H9 (cell line): ENCODE measurements at regions not wholly inside any gene's neighbourhood (a gene's known extent, or its start where the extent isn't known, plus 50 kb on each side); places are given as distances from the start of the nearest gene placed in this dataset.

Experiments used
- DNase-seq: peaks from one replicate; pipeline ENCODE4 v3.0.0-alpha.2; 2017
- H2AFZ ChIP-seq: one replicate; pipeline ENCODE4 v1.6.1; 2013; ENCODE audit warnings: mild to moderate bottlenecking, low read length, control low read depth, moderate library complexity
- H2AK5ac ChIP-seq: 2 replicates; pipeline ENCODE4 v1.6.1; 2013; ENCODE audit warnings: low read length, control low read depth, mixed read lengths; ENCODE audit not compliant: insufficient read length
- H2BK120ac ChIP-seq: one replicate; pipeline ENCODE4 v1.6.1; 2013; ENCODE audit warnings: low read depth, mild to moderate bottlenecking, low read length, control low read depth, inconsistent platforms; ENCODE audit not compliant: poor library complexity, severe bottlenecking
- H2BK12ac ChIP-seq: 2 replicates; pipeline ENCODE4 v1.6.1; 2013; ENCODE audit warnings: low read length, control low read depth, mixed read lengths, low read depth; ENCODE audit not compliant: insufficient read length
- H2BK15ac ChIP-seq: 2 replicates; pipeline ENCODE4 v1.6.1; 2013; ENCODE audit warnings: low read depth, low read length, control low read depth
- H2BK20ac ChIP-seq: one replicate; pipeline ENCODE4 v1.6.1; 2013; ENCODE audit warnings: low read depth, mild to moderate bottlenecking, low read length, control low read depth, inconsistent platforms; ENCODE audit not compliant: poor library complexity, severe bottlenecking
- H2BK5ac ChIP-seq: 2 replicates; pipeline ENCODE4 v1.6.1; 2013; ENCODE audit warnings: low read length, control low read depth, mixed read lengths; ENCODE audit not compliant: insufficient read length
- H3K14ac ChIP-seq: 2 replicates; pipeline ENCODE4 v1.6.1; 2013; ENCODE audit warnings: low read length, control low read depth; ENCODE audit not compliant: insufficient read depth
- H3K18ac ChIP-seq: 2 replicates; pipeline ENCODE4 v1.6.1; 2013; ENCODE audit warnings: low read depth, mild to moderate bottlenecking, mixed read lengths, low read length, control low read depth; ENCODE audit not compliant: insufficient read length
- H3K23ac ChIP-seq: 2 replicates; pipeline ENCODE4 v1.6.1; 2013; ENCODE audit warnings: low read length, control low read depth, mixed read lengths, low read depth; ENCODE audit not compliant: insufficient read length
- H3K23me2 ChIP-seq: 2 replicates; pipeline ENCODE4 v1.6.1; 2013; ENCODE audit warnings: low read depth, mild to moderate bottlenecking, mixed read lengths, low read length, control low read depth; ENCODE audit not compliant: insufficient read length, poor library complexity, severe bottlenecking
- H3K27ac ChIP-seq: 2 replicates; pipeline ENCODE4 v1.5.1; 2013; ENCODE audit warnings: low read length, control low read depth, mixed read lengths, low read depth; ENCODE audit not compliant: insufficient read length
- H3K27me3 ChIP-seq: 2 replicates; pipeline ENCODE4 v1.6.1; 2013; ENCODE audit warnings: low read length, control low read depth, inconsistent platforms; ENCODE audit not compliant: insufficient read depth
- H3K4ac ChIP-seq: 2 replicates; pipeline ENCODE4 v1.6.1; 2013; ENCODE audit warnings: low read depth, mild to moderate bottlenecking, control low read depth, inconsistent platforms, low read length, moderate library complexity
- H3K4me1 ChIP-seq: 2 replicates; pipeline ENCODE4 v1.6.1; 2013; ENCODE audit warnings: low read length, control low read depth, inconsistent platforms; ENCODE audit not compliant: insufficient read depth
- H3K4me2 ChIP-seq: 2 replicates; pipeline ENCODE4 v1.6.1; 2013; ENCODE audit warnings: low read length, control low read depth, mixed read lengths; ENCODE audit not compliant: insufficient read length, insufficient read depth
- H3K56ac ChIP-seq: 2 replicates; pipeline ENCODE4 v1.6.1; 2013; ENCODE audit warnings: low read depth, mild to moderate bottlenecking, mixed read lengths, low read length, control low read depth; ENCODE audit not compliant: insufficient read length
- H3K79me1 ChIP-seq: 2 replicates; pipeline ENCODE4 v1.6.1; 2013; ENCODE audit warnings: low read depth, mild to moderate bottlenecking, moderate library complexity, low read length, control low read depth, inconsistent platforms; ENCODE audit not compliant: insufficient read depth, poor library complexity, severe bottlenecking
- H3K79me2 ChIP-seq: 2 replicates; pipeline ENCODE4 v1.6.1; 2013; ENCODE audit warnings: low read length, control low read depth, inconsistent platforms; ENCODE audit not compliant: insufficient read depth
- H3K9ac ChIP-seq: 2 replicates; pipeline ENCODE4 v1.6.1; 2013; ENCODE audit warnings: low read length, control low read depth, mixed read lengths; ENCODE audit not compliant: insufficient read length; ENCODE audit errors: extremely low read depth
- H3K9me3 ChIP-seq: one replicate; pipeline ENCODE4 v1.6.1; 2013; ENCODE audit warnings: low read depth, low read length, inconsistent platforms; ENCODE audit not compliant: control insufficient read depth
- H3T11ph ChIP-seq: one replicate; pipeline ENCODE4 v1.6.1; 2013; ENCODE audit warnings: mild to moderate bottlenecking, low read length, control low read depth, inconsistent platforms
- H4K20me1 ChIP-seq: one replicate; pipeline ENCODE4 v1.6.1; 2013; ENCODE audit not compliant: control insufficient read depth, insufficient read length, insufficient read depth
- H4K5ac ChIP-seq: 2 replicates; pipeline ENCODE4 v1.6.1; 2013; ENCODE audit warnings: low read depth, mild to moderate bottlenecking, mixed read lengths, low read length, control low read depth; ENCODE audit not compliant: insufficient read length
- H4K8ac ChIP-seq: replicated peaks from 2 replicates; pipeline ENCODE4 v1.6.1; 2013; ENCODE audit warnings: low read length, control low read depth, mixed read lengths, low read depth; ENCODE audit not compliant: insufficient read length
- H4K91ac ChIP-seq: 2 replicates; pipeline ENCODE4 v1.6.1; 2013; ENCODE audit warnings: low read depth, mild to moderate bottlenecking, moderate library complexity, mixed read lengths, low read length, control low read depth; ENCODE audit not compliant: insufficient read length
- H3K27ac Mint-ChIP-seq, 3 experiments: 2 replicates in 2 of 3; 3 replicates in 1 of 3; pipeline ENCODE4 v1.8.0; 2020 to 2021; ENCODE audit warnings: mixed read lengths in 3 of 3, mild to moderate bottlenecking in 1 of 3, moderate library complexity in 1 of 3
- H3K27me3 Mint-ChIP-seq: 2 replicates; pipeline ENCODE4 v1.8.0; 2021; ENCODE audit warnings: low read depth, mild to moderate bottlenecking, moderate library complexity, mixed read lengths
- H3K36me3 Mint-ChIP-seq, 3 experiments: 2 replicates in 2 of 3; 3 replicates in 1 of 3; pipeline ENCODE4 v1.8.0; 2020 to 2021; ENCODE audit warnings: low read depth in 3 of 3, mixed read lengths in 3 of 3; ENCODE audit not compliant: insufficient read depth in 1 of 3
- H3K4me1 Mint-ChIP-seq, 2 experiments: 2 replicates each; pipeline ENCODE4 v1.8.0; 2020; ENCODE audit warnings: mixed read lengths in 2 of 2
- H3K4me3 Mint-ChIP-seq, 2 experiments: 2 replicates in 1 of 2; 3 replicates in 1 of 2; pipeline ENCODE4 v1.8.0; 2020 to 2021; ENCODE audit warnings: mild to moderate bottlenecking in 2 of 2, mixed read lengths in 2 of 2, moderate library complexity in 1 of 2
- H3K9me3 Mint-ChIP-seq, 2 experiments: 2 replicates in 1 of 2; 3 replicates in 1 of 2; pipeline ENCODE4 v1.8.0; 2020; ENCODE audit warnings: mild to moderate bottlenecking in 2 of 2, mixed read lengths in 2 of 2, moderate library complexity in 1 of 2
- WGBS: extraction: QIAGEN DNeasy Blood & Tissue Kit; methylation state at CpG from one replicate; pipeline ENCODE4 v1.1.7; 2013; ENCODE audit warnings: missing lambda C conversion rate, low lambda C conversion rate, mixed read lengths; ENCODE audit not compliant: insufficient read length; ENCODE audit errors: extremely low coverage; 5-methylcytosine and 5-hydroxymethylcytosine counted together
- TF ChIP-seq, protein P1 (sequence below): fragments of 200-600 bp; sonication (generic); conservative IDR thresholded peaks from 3 replicates; pipeline ENCODE4 v1.8.0; 2021; ENCODE audit warnings: antibody characterized with exemption, mild to moderate bottlenecking

DNA sequence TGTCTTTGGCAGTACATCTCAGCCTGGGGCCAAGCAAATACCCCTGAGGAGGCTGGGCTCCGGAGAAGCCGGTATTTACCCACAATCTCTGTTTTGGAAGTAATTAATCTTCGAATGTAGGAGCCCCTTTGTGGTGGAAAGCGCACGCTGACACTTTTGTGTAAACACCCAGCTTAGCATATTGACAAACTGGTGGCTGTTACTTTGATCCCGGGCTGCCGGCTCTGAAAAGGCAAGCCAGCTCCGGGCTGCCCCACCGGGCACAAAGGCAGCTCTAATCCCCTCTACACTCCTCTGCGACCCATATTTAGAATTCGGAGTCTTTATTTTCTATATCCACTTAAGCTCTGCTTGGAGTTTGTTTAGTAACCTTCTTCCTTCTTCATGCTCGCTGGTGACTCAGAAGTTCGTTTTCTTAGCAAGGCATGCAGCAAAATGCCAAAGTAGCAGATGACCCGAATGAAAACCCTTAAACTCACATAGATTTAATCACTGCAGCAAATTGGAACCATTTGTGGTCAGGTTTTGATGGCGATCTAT lies 144.0 kb upstream of the IRX3 start:
- H2BK12ac ChIP-seq, result no peak overlapping the region
- WGBS, result no CpG with 5 or more reads among the region's 15 CpGs
- no peak overlapping the region for H3T11ph ChIP-seq
- H3K9ac ChIP-seq, result no peak overlapping the region
- peaks cover 0 to 9% (median 4%) of the 10 kb centered on the region in 3 experiments; a peak in 4 of 7 replicates for H3K36me3 Mint-ChIP-seq
- H3K79me2 ChIP-seq, result no peaks in the 10 kb centered on the region
- peaks cover 14 to 15% of the 10 kb centered on the region in 2 experiments for H3K4me1 Mint-ChIP-seq
- H2BK20ac ChIP-seq, result no peak overlapping the region
- no peak overlapping the region for H3K4ac ChIP-seq
- peaks cover 89% of the 10 kb centered on the region for H3K27me3 Mint-ChIP-seq
- no peak overlapping the region for H2AFZ ChIP-seq
- no peak overlapping the region for H3K56ac ChIP-seq
- H4K91ac ChIP-seq, result no peak overlapping the region
- H2BK120ac ChIP-seq, result no peak overlapping the region
- no peaks in the 10 kb centered on the region for H3K79me1 ChIP-seq
- H4K5ac ChIP-seq, result no peak overlapping the region
- no peaks in the 10 kb centered on the region for H3K4me1 ChIP-seq
- H3K14ac ChIP-seq, result no peak overlapping the region
- H3K18ac ChIP-seq, result no peak overlapping the region
- no peaks in the 10 kb centered on the region for H3K27me3 ChIP-seq
- H4K20me1 ChIP-seq, result no peaks in the 10 kb centered on the region
- TF ChIP-seq, protein P1, sequence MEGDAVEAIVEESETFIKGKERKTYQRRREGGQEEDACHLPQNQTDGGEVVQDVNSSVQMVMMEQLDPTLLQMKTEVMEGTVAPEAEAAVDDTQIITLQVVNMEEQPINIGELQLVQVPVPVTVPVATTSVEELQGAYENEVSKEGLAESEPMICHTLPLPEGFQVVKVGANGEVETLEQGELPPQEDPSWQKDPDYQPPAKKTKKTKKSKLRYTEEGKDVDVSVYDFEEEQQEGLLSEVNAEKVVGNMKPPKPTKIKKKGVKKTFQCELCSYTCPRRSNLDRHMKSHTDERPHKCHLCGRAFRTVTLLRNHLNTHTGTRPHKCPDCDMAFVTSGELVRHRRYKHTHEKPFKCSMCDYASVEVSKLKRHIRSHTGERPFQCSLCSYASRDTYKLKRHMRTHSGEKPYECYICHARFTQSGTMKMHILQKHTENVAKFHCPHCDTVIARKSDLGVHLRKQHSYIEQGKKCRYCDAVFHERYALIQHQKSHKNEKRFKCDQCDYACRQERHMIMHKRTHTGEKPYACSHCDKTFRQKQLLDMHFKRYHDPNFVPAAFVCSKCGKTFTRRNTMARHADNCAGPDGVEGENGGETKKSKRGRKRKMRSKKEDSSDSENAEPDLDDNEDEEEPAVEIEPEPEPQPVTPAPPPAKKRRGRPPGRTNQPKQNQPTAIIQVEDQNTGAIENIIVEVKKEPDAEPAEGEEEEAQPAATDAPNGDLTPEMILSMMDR, result no peak
- no peaks in the 10 kb centered on the region for H3K9me3 ChIP-seq
- H2BK5ac ChIP-seq, result no peak overlapping the region
- H3K4me2 ChIP-seq, result no peak overlapping the region
- no peak overlapping the region for H3K4me3 Mint-ChIP-seq
- no peak overlapping the region for H3K27ac ChIP-seq
- peaks cover 16 to 17% of the 10 kb centered on the region in 2 experiments for H3K9me3 Mint-ChIP-seq
- no peak overlapping the region for H2AK5ac ChIP-seq
- H3K23me2 ChIP-seq, result no peaks in the 10 kb centered on the region
- no peak overlapping the region; a peak in 1 of 7 replicates for H3K27ac Mint-ChIP-seq
- no peak overlapping the region for H3K23ac ChIP-seq
- H4K8ac ChIP-seq, result no peak overlapping the region
- no peak for DNase-seq
- no peak overlapping the region for H2BK15ac ChIP-seq
